Stimulated activated naive CD8-positive, alpha-beta T cell treated with anti-CD3 and anti-CD28 coated beads, Interleukin-15, amount 100 ng/mL, for 72 hours (primary cell): ENCODE measurements at regions not wholly inside any gene's neighbourhood (a gene's known extent, or its start where the extent isn't known, plus 50 kb on each side); places are given as distances from the start of the nearest gene placed in this dataset.

Experiments
- ATAC-seq: fragments of 150-1000 bp; cut with Tn5 transposase; 2 replicates; pipeline ENCODE4 v1.10.0; 2021; ENCODE audit warnings: mild to moderate bottlenecking, moderate library complexity
- DNase-seq, 2 donors: peaks; one replicate each; pipeline ENCODE4 v3.0.0; 2021 to 2022
- H3K27ac Mint-ChIP-seq, 2 donors: one replicate each; pipeline ENCODE4 v1.8.0; 2022; ENCODE audit warnings: mild to moderate bottlenecking in 2 of 2, mixed read lengths in 2 of 2, moderate library complexity in 2 of 2
- H3K27me3 Mint-ChIP-seq: one replicate; pipeline ENCODE4 v1.8.0; 2022; ENCODE audit warnings: mixed read lengths
- H3K4me1 Mint-ChIP-seq: one replicate; pipeline ENCODE4 v1.8.0; 2022; ENCODE audit warnings: mild to moderate bottlenecking, mixed read lengths
- H3K4me3 Mint-ChIP-seq, 2 donors: one replicate each; pipeline ENCODE4 v1.8.0; 2022; ENCODE audit warnings: mild to moderate bottlenecking in 2 of 2, mixed read lengths in 2 of 2, moderate library complexity in 1 of 2
- H3K9me3 Mint-ChIP-seq, 2 donors: one replicate each; pipeline ENCODE4 v1.8.0; 2022; ENCODE audit warnings: mixed read lengths in 2 of 2

- ATAC-seq (no peak), DNase-seq (no peak)
- H3K27ac Mint-ChIP-seq = no peak overlapping the region
- H3K9me3 Mint-ChIP-seq = peaks cover 7 to 18% of the 10 kb centered on the region in 2 donors
- no peaks in the 10 kb centered on the region for H3K4me1 Mint-ChIP-seq
- no peaks in the 10 kb centered on the region for H3K27me3 Mint-ChIP-seq
- no peak overlapping the region for H3K4me3 Mint-ChIP-seq
These were observed 442.6 kb upstream of the LRATD1 start for GRCh38 chr2:14189929-14190328.

GRCh38 chr2:14194233-14194632, 438.3 kb upstream of the LRATD1 start:
- DNase-seq = no peak
- H3K27me3 Mint-ChIP-seq = no peaks in the 10 kb centered on the region
- no peak overlapping the region for H3K4me3 Mint-ChIP-seq
- ATAC-seq = no peak
- H3K4me1 Mint-ChIP-seq = no peaks in the 10 kb centered on the region
- no peak overlapping the region for H3K27ac Mint-ChIP-seq
- H3K9me3 Mint-ChIP-seq = peaks cover 8 to 9% of the 10 kb centered on the region in 2 donors

GRCh38 chr2:14197293-14197692, 435.2 kb upstream of the LRATD1 start:
- Mint-ChIP-seq H3K4me3 (no peak overlapping the region), H3K27me3 (no peaks in the 10 kb centered on the region), H3K9me3 (peaks cover 7 to 9% of the 10 kb centered on the region in 2 donors), H3K4me1 (no peaks in the 10 kb centered on the region), H3K27ac (no peak overlapping the region)
- DNase-seq = no peak
- no peak for ATAC-seq

- no peak overlapping the region for H3K4me3 Mint-ChIP-seq
- ATAC-seq = no peak
- no peak for DNase-seq
These were observed 433.5 kb upstream of the LRATD1 start for GRCh38 chr2:14199040-14199439.

GRCh38 chr2:14219306-14219705, 413.2 kb upstream of the LRATD1 start:
- no peak for ATAC-seq
- no peak for DNase-seq
- peaks cover 0 to 19% of the 10 kb centered on the region in 2 donors for H3K9me3 Mint-ChIP-seq
- H3K4me3 Mint-ChIP-seq = no peak overlapping the region
- no peaks in the 10 kb centered on the region for H3K27me3 Mint-ChIP-seq
- H3K27ac Mint-ChIP-seq = no peak overlapping the region
- no peaks in the 10 kb centered on the region for H3K4me1 Mint-ChIP-seq

More at GRCh38 chr2:14199040-14199439, 433.5 kb upstream of the LRATD1 start:
- Mint-ChIP-seq H3K27me3 (no peaks in the 10 kb centered on the region), H3K27ac (no peak overlapping the region), H3K4me1 (no peaks in the 10 kb centered on the region), H3K9me3 (peaks cover 7 to 10% of the 10 kb centered on the region in 2 donors)

- ATAC-seq (no peak), DNase-seq (no peak)
- peaks cover 0 to 19% of the 10 kb centered on the region in 2 donors for H3K9me3 Mint-ChIP-seq
- no peak overlapping the region for H3K4me3 Mint-ChIP-seq
- H3K4me1 Mint-ChIP-seq = no peaks in the 10 kb centered on the region
- H3K27me3 Mint-ChIP-seq = no peaks in the 10 kb centered on the region
- H3K27ac Mint-ChIP-seq = no peak overlapping the region
These were observed 412.4 kb upstream of the LRATD1 start for GRCh38 chr2:14220101-14220500.

GRCh38 chr2:14221466-14221865, 411.1 kb upstream of the LRATD1 start:
- no peaks in the 10 kb centered on the region for H3K4me1 Mint-ChIP-seq
- no peak for DNase-seq
- no peak for ATAC-seq
- peaks cover 0 to 19% of the 10 kb centered on the region in 2 donors for H3K9me3 Mint-ChIP-seq
- H3K27ac Mint-ChIP-seq = no peak overlapping the region
- no peak overlapping the region for H3K4me3 Mint-ChIP-seq
- H3K27me3 Mint-ChIP-seq = no peaks in the 10 kb centered on the region

- H3K27me3 Mint-ChIP-seq = no peaks in the 10 kb centered on the region
These were observed 408.9 kb upstream of the LRATD1 start for GRCh38 chr2:14223576-14223975.

GRCh38 chr2:14231391-14231898, 401.1 kb upstream of the LRATD1 start:
- Mint-ChIP-seq H3K4me3 (no peak overlapping the region), H3K27ac (no peak overlapping the region), H3K4me1 (no peaks in the 10 kb centered on the region), H3K27me3 (no peaks in the 10 kb centered on the region), H3K9me3 (peaks cover 0 to 14% of the 10 kb centered on the region in 2 donors)
- ATAC-seq (no peak), DNase-seq (no peak)

More at GRCh38 chr2:14223576-14223975, 408.9 kb upstream of the LRATD1 start:
- Mint-ChIP-seq H3K27ac (no peak overlapping the region), H3K4me1 (no peaks in the 10 kb centered on the region), H3K4me3 (no peak overlapping the region), H3K9me3 (peaks cover 0 to 19% of the 10 kb centered on the region in 2 donors)
- ATAC-seq (no peak), DNase-seq (no peak)

GRCh38 chr2:14232217-14232616, 400.3 kb upstream of the LRATD1 start:
- H3K27me3 Mint-ChIP-seq = no peaks in the 10 kb centered on the region

GRCh38 chr2:14234911-14235310, 397.6 kb upstream of the LRATD1 start:
- Mint-ChIP-seq H3K9me3 (peaks cover 0 to 14% of the 10 kb centered on the region in 2 donors), H3K27ac (no peak overlapping the region), H3K27me3 (no peaks in the 10 kb centered on the region), H3K4me1 (no peaks in the 10 kb centered on the region), H3K4me3 (no peak overlapping the region)
- DNase-seq (no peak), ATAC-seq (no peak)

More at GRCh38 chr2:14232217-14232616, 400.3 kb upstream of the LRATD1 start:
- no peak for DNase-seq
- Mint-ChIP-seq H3K9me3 (peaks cover 0 to 14% of the 10 kb centered on the region in 2 donors), H3K27ac (no peak overlapping the region), H3K4me1 (no peaks in the 10 kb centered on the region), H3K4me3 (no peak overlapping the region)
- no peak for ATAC-seq

GRCh38 chr2:14235667-14236066, 396.9 kb upstream of the LRATD1 start:
- no peaks in the 10 kb centered on the region for H3K4me1 Mint-ChIP-seq
- no peak overlapping the region for H3K4me3 Mint-ChIP-seq
- DNase-seq = no peak
- ATAC-seq = no peak
- peaks cover 0 to 14% of the 10 kb centered on the region in 2 donors for H3K9me3 Mint-ChIP-seq
- H3K27me3 Mint-ChIP-seq = no peaks in the 10 kb centered on the region
- no peak overlapping the region for H3K27ac Mint-ChIP-seq

- no peaks in the 10 kb centered on the region for H3K27me3 Mint-ChIP-seq
- no peaks in the 10 kb centered on the region for H3K4me1 Mint-ChIP-seq
- H3K27ac Mint-ChIP-seq = no peak overlapping the region
- no peak overlapping the region for H3K4me3 Mint-ChIP-seq
- H3K9me3 Mint-ChIP-seq = peaks cover 0 to 14% of the 10 kb centered on the region in 2 donors
- ATAC-seq = no peak
- no peak for DNase-seq
These were observed 394.6 kb upstream of the LRATD1 start for GRCh38 chr2:14237902-14238301.

GRCh38 chr2:14239605-14240004, 392.9 kb upstream of the LRATD1 start:
- Mint-ChIP-seq H3K9me3 (peaks cover 0 to 10% of the 10 kb centered on the region in 2 donors), H3K4me3 (no peak overlapping the region), H3K27ac (no peak overlapping the region), H3K27me3 (no peaks in the 10 kb centered on the region), H3K4me1 (no peaks in the 10 kb centered on the region)
- DNase-seq (no peak), ATAC-seq (no peak)

- H3K27ac Mint-ChIP-seq = no peak overlapping the region
- no peak for DNase-seq
- ATAC-seq = no peak
- H3K9me3 Mint-ChIP-seq = peaks cover 0 to 8% of the 10 kb centered on the region in 2 donors
- no peaks in the 10 kb centered on the region for H3K4me1 Mint-ChIP-seq
- H3K27me3 Mint-ChIP-seq = no peaks in the 10 kb centered on the region
- no peak overlapping the region for H3K4me3 Mint-ChIP-seq
These were observed 391.6 kb upstream of the LRATD1 start for GRCh38 chr2:14240868-14241267.

- no peaks in the 10 kb centered on the region for H3K4me1 Mint-ChIP-seq
- peaks cover 4 to 6% of the 10 kb centered on the region in 2 donors for H3K9me3 Mint-ChIP-seq
- ATAC-seq (no peak), DNase-seq (no peak)
- no peak overlapping the region for H3K4me3 Mint-ChIP-seq
- no peak overlapping the region for H3K27ac Mint-ChIP-seq
- no peaks in the 10 kb centered on the region for H3K27me3 Mint-ChIP-seq
These were observed 386.6 kb upstream of the LRATD1 start for GRCh38 chr2:14245901-14246300.
